Osteoblast (primary cell): ENCODE measurements at regions not wholly inside any gene's neighbourhood (a gene's known extent, or its start where the extent isn't known, plus 50 kb on each side); places are given as distances from the start of the nearest gene placed in this dataset.

Experiments used
- DNase-seq: peaks from one replicate; pipeline ENCODE4 v3.0.0; 2011; ENCODE audit warnings: low spot score, mixed read lengths; ENCODE audit not compliant: insufficient read length; ENCODE audit errors: missing footprints
- H2AFZ ChIP-seq: 2 replicates; pipeline ENCODE4 v1.6.0; 2011; ENCODE audit warnings: mild to moderate bottlenecking, low read length
- H3K27ac ChIP-seq: 2 replicates; pipeline ENCODE4 v1.5.1; 2011; ENCODE audit warnings: mild to moderate bottlenecking, low read depth, low read length, moderate library complexity
- H3K27me3 ChIP-seq: 2 replicates; pipeline ENCODE4 v1.6.0; 2012; ENCODE audit warnings: mild to moderate bottlenecking, control low read depth, inconsistent platforms, low read length, moderate library complexity; ENCODE audit not compliant: insufficient read depth
- H3K36me3 ChIP-seq: 2 replicates; pipeline ENCODE4 v1.5.1; 2011; ENCODE audit warnings: mild to moderate bottlenecking, low read length, control low read depth, moderate library complexity; ENCODE audit not compliant: insufficient read depth
- H3K4me1 ChIP-seq: 2 replicates; pipeline ENCODE4 v1.5.1; 2011; ENCODE audit warnings: mild to moderate bottlenecking, low read length, control low read depth, moderate library complexity; ENCODE audit not compliant: insufficient read depth
- H3K4me2 ChIP-seq: 2 replicates; pipeline ENCODE4 v1.6.0; 2011; ENCODE audit warnings: mild to moderate bottlenecking, low read length; ENCODE audit not compliant: insufficient read depth
- H3K4me3 ChIP-seq: fragments of 200-600 bp; sonication (generic); 3 replicates; pipeline ENCODE4 v1.5.1; 2012; ENCODE audit warnings: mild to moderate bottlenecking, low read length, inconsistent platforms; ENCODE audit not compliant: insufficient read depth
- H3K79me2 ChIP-seq: 2 replicates; pipeline ENCODE4 v1.6.0; 2012; ENCODE audit warnings: mild to moderate bottlenecking, low read length, control low read depth, inconsistent platforms; ENCODE audit not compliant: insufficient read depth
- H3K9me3 ChIP-seq: 2 replicates; pipeline ENCODE4 v1.5.1; 2011; ENCODE audit warnings: low read depth, low read length, control low read depth
- H4K20me1 ChIP-seq: 2 replicates; pipeline ENCODE4 v1.6.0; 2012; ENCODE audit warnings: mild to moderate bottlenecking, low read length, control low read depth; ENCODE audit not compliant: insufficient read depth
- CTCF ChIP-seq: IDR thresholded peaks from 2 replicates; pipeline ENCODE4 v1.5.1; 2011; ENCODE audit warnings: mild to moderate bottlenecking, low read depth, low read length, moderate library complexity; ENCODE audit errors: extremely low read depth

DNA sequence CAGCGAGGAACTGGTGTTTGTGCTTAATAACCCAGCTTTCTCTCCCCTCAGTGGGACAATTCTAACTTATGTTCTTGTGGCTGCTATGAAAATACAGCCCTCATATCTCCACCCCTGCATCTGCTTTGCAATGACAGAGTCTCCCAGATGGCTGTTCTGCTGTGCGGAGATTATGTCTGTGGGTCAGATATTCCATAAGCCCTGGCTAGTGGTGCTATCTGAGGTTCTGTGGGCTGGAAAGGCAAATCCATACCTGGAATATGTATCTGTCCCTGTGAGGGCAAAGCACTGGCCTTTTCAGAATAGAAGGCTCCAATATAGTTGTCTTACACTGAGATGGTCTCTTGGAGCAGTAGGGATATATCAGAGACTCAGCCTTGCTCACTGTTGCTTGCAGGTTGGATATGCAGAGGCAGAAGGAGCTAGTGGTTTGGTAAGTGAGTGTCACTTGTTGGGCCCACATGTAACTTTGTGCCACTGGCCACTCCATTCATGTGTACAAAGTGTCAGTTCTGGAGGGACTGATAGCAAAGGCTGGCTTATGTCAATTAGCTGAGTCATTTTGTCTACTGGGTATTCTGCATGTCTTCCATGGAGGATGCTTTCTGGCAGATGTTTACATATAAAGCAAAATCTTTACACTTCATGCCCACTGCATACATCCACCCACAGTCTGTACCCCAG, 246.6 kb downstream of the FAM76B start:
- Histone ChIP-seq H3K4me3 (no peak overlapping the region), H3K79me2 (no peaks in the 10 kb centered on the region), H4K20me1 (no peaks in the 10 kb centered on the region), H2AFZ (no peak overlapping the region), H3K9me3 (no peaks in the 10 kb centered on the region), H3K27ac (no peak overlapping the region), H3K27me3 (no peaks in the 10 kb centered on the region), H3K4me1 (peaks cover 13% of the 10 kb centered on the region), H3K4me2 (no peak overlapping the region), H3K36me3 (no peaks in the 10 kb centered on the region)
- no peak for TF ChIP-seq CTCF
- DNase-seq, result no peak

DNA sequence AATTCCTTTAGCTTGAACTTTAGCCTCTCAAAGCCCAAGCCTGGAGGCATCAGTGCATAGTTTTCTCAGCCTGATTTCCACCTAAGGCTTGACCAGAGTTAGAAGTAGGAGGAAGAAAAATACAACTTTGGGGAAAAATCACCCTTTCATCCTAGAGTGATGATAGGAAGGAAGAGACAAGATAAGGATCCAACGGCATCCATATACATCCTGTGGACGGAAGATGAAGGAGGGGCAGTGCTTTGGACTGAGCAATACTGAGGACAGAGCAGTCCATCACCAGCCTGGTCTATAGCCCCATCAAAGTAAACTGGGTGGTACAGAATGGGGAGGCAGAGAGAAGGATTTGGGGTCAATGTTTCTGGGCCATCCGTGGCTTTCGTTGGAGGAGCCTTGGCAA, 247.9 kb downstream of the FAM76B start:
- Histone ChIP-seq H3K79me2 (no peaks in the 10 kb centered on the region), H3K4me2 (no peak overlapping the region), H3K9me3 (no peaks in the 10 kb centered on the region), H3K4me1 (peaks cover 13% of the 10 kb centered on the region), H3K27me3 (no peaks in the 10 kb centered on the region), H3K36me3 (no peaks in the 10 kb centered on the region), H4K20me1 (no peaks in the 10 kb centered on the region), H3K4me3 (no peak overlapping the region), H2AFZ (no peak overlapping the region), H3K27ac (no peak overlapping the region)
- no peak for TF ChIP-seq CTCF
- DNase-seq, result no peak

DNA sequence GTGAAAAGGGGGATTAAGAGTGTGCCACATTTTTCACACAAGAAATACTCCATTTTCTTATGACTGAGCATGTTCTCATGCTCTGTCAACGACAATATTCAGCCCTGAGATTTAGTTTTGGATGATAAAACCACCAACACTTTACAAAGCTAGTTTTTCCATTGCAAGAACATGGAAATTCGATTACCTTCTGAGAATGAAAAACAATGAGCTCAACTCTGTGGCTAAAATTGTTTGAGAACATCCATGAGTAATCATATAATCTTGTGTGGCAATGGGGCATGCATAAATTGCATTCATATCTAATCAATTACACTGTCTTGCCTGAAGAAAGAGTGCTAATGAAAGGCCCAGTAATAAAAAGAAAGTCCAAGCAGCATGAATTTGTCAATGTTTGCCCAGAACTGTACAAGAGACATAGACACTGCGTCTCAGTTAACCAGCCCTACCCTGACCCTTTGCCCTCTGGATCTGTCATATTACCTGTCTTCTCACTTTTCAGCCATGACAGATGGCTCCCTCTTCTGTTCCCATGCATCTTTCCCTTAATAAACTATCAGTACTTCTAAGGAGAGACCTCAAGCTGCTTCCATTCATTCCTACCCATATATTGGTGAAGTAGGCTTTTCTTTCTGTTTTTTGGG, 253.4 kb downstream of the FAM76B start:
- DNase-seq, result no peak

More for the DNA sequence above, 253.4 kb downstream of the FAM76B start:
- Histone ChIP-seq H3K27me3 (peaks cover 2% of the 10 kb centered on the region), H3K9me3 (no peaks in the 10 kb centered on the region), H3K27ac (no peak overlapping the region), H2AFZ (no peak overlapping the region), H3K79me2 (no peaks in the 10 kb centered on the region), H3K4me3 (no peak overlapping the region), H3K36me3 (no peaks in the 10 kb centered on the region), H4K20me1 (no peaks in the 10 kb centered on the region), H3K4me2 (no peak overlapping the region), H3K4me1 (peaks cover 3% of the 10 kb centered on the region)
- no peak for TF ChIP-seq CTCF
